ENCODE measurements at regions not wholly inside any gene's neighbourhood (a gene's known extent, or its start where the extent isn't known, plus 50 kb on each side); places are given as distances from the start of the nearest gene placed in this dataset.
"Not testable (repeated sequence)": the region's sequence is repeated elsewhere in the genome, so short reads cannot be mapped to it uniquely, and the experiment has no call there.

GRCh38 chr1:87410776-87411480, 82.2 kb downstream of the LMO4 start:
- Histone ChIP-seq H3K4me3 (ENCODE audit: insufficient read depth in 1 of 2, low read depth in 1 of 2, low read length in 2 of 2) (no peak overlapping the region), H3K79me1 (replicated peaks; ENCODE audit: low read length, poor library complexity, severe bottlenecking) (no peaks in the 10 kb centered on the region), H3K9me3 (ENCODE audit: control insufficient read depth, low read length) (no peaks in the 10 kb centered on the region), H3K4ac (ENCODE audit: low read depth in 1 of 2, low read length in 2 of 2) (no peak overlapping the region), H2AK5ac (ENCODE audit: low read length, severe bottlenecking) (no peak overlapping the region), H2BK15ac (ENCODE audit: low read depth, poor library complexity, severe bottlenecking) (peak overlapping the region; percentile 67), H2AFZ (ENCODE audit: low read depth, low read length) (no peak overlapping the region), H3K36me3 (ENCODE audit: control insufficient read depth in 1 of 2, insufficient read depth in 2 of 2, low read depth in 1 of 2, low read length in 2 of 2) (no peaks in the 10 kb centered on the region), H3K4me1 (ENCODE audit: control insufficient read depth, insufficient read depth, low read depth, low read length) (no peaks in the 10 kb centered on the region), H3K18ac (ENCODE audit: low read depth in 1 of 2, low read length in 2 of 2) (no peak overlapping the region), H2BK12ac (ENCODE audit: low read length in 2 of 2) (no peak overlapping the region), H3K4me2 (ENCODE audit: low read length, poor library complexity, severe bottlenecking) (no peak overlapping the region), H2BK5ac (ENCODE audit: low read depth, low read length, poor library complexity, severe bottlenecking) (no peak overlapping the region), H3K27ac (ENCODE audit: low read length, poor library complexity, severe bottlenecking) (no peak overlapping the region), H3K9ac (ENCODE audit: low read length) (no peak overlapping the region), H4K8ac (ENCODE audit: low read length) (no peak overlapping the region), H3K14ac (ENCODE audit: low read length in 2 of 2) (no peak overlapping the region), H3K23ac (ENCODE audit: low read length in 2 of 2) (no peak overlapping the region), H3K27me3 (ENCODE audit: control insufficient read depth in 1 of 2, insufficient read depth in 1 of 2, low read length in 2 of 2) (no peaks in the 10 kb centered on the region), H2BK120ac (ENCODE audit: low read depth, low read length) (no peak overlapping the region), H4K91ac (ENCODE audit: low read length) (no peak overlapping the region)
- DNase-seq: peak; percentile 27
- 65% methylated on average over 2 of the region's 3 CpGs for WGBS

GRCh38 chr1:87413846-87414245, 85.2 kb downstream of the LMO4 start:
- not testable (repeated sequence) for H3K4ac ChIP-seq (ENCODE audit: low read depth in 1 of 2, low read length in 2 of 2); H2BK120ac ChIP-seq (ENCODE audit: low read depth, low read length); H3K4me3 ChIP-seq (ENCODE audit: insufficient read depth in 1 of 2, low read depth in 1 of 2, low read length in 2 of 2); H3K27me3 ChIP-seq (ENCODE audit: control insufficient read depth in 1 of 2, insufficient read depth in 1 of 2, low read length in 2 of 2); H3K18ac ChIP-seq (ENCODE audit: low read depth in 1 of 2, low read length in 2 of 2); H3K4me2 ChIP-seq (ENCODE audit: low read length, poor library complexity, severe bottlenecking); H3K79me1 ChIP-seq (replicated peaks; ENCODE audit: low read length, poor library complexity, severe bottlenecking); H2BK12ac ChIP-seq (ENCODE audit: low read length in 2 of 2); H4K91ac ChIP-seq (ENCODE audit: low read length); H3K9ac ChIP-seq (ENCODE audit: low read length); H4K8ac ChIP-seq (ENCODE audit: low read length); H3K9me3 ChIP-seq (ENCODE audit: control insufficient read depth, low read length); H3K23ac ChIP-seq (ENCODE audit: low read length in 2 of 2); H2AK5ac ChIP-seq (ENCODE audit: low read length, severe bottlenecking); H2AFZ ChIP-seq (ENCODE audit: low read depth, low read length); H3K14ac ChIP-seq (ENCODE audit: low read length in 2 of 2); H3K27ac ChIP-seq (ENCODE audit: low read length, poor library complexity, severe bottlenecking); H3K4me1 ChIP-seq (ENCODE audit: control insufficient read depth, insufficient read depth, low read depth, low read length); H2BK5ac ChIP-seq (ENCODE audit: low read depth, low read length, poor library complexity, severe bottlenecking); H2BK15ac ChIP-seq (ENCODE audit: low read depth, poor library complexity, severe bottlenecking); H3K36me3 ChIP-seq (ENCODE audit: control insufficient read depth in 1 of 2, insufficient read depth in 2 of 2, low read depth in 1 of 2, low read length in 2 of 2); DNase-seq
- WGBS: 91% methylated on average over 1 of the region's 2 CpGs

- Histone ChIP-seq H3K27me3 (ENCODE audit: control insufficient read depth in 1 of 2, insufficient read depth in 1 of 2, low read length in 2 of 2) (no peaks in the 10 kb centered on the region), H3K27ac (ENCODE audit: low read length, poor library complexity, severe bottlenecking) (no peak overlapping the region), H3K4me3 (ENCODE audit: insufficient read depth in 1 of 2, low read depth in 1 of 2, low read length in 2 of 2) (no peak overlapping the region), H3K18ac (ENCODE audit: low read depth in 1 of 2, low read length in 2 of 2) (no peak overlapping the region), H3K9me3 (ENCODE audit: control insufficient read depth, low read length) (no peaks in the 10 kb centered on the region), H3K4me2 (ENCODE audit: low read length, poor library complexity, severe bottlenecking) (no peak overlapping the region), H3K79me1 (replicated peaks; ENCODE audit: low read length, poor library complexity, severe bottlenecking) (no peaks in the 10 kb centered on the region), H2BK5ac (ENCODE audit: low read depth, low read length, poor library complexity, severe bottlenecking) (no peak overlapping the region), H2BK12ac (ENCODE audit: low read length in 2 of 2) (no peak overlapping the region), H3K14ac (ENCODE audit: low read length in 2 of 2) (no peak overlapping the region), H3K36me3 (ENCODE audit: control insufficient read depth in 1 of 2, insufficient read depth in 2 of 2, low read depth in 1 of 2, low read length in 2 of 2) (no peaks in the 10 kb centered on the region), H4K8ac (ENCODE audit: low read length) (no peak overlapping the region), H2BK15ac (ENCODE audit: low read depth, poor library complexity, severe bottlenecking) (no peak overlapping the region), H3K4me1 (ENCODE audit: control insufficient read depth, insufficient read depth, low read depth, low read length) (no peaks in the 10 kb centered on the region), H3K23ac (ENCODE audit: low read length in 2 of 2) (no peak overlapping the region), H4K91ac (ENCODE audit: low read length) (no peak overlapping the region), H2AK5ac (ENCODE audit: low read length, severe bottlenecking) (no peak overlapping the region), H2BK120ac (ENCODE audit: low read depth, low read length) (no peak overlapping the region), H3K4ac (ENCODE audit: low read depth in 1 of 2, low read length in 2 of 2) (no peak overlapping the region), H2AFZ (ENCODE audit: low read depth, low read length) (no peak overlapping the region), H3K9ac (ENCODE audit: low read length) (no peak overlapping the region)
- 90% methylated on average over 3 of the region's 3 CpGs for WGBS
- DNase-seq: no peak
Measured at GRCh38 chr1:87418048-87418447, 89.4 kb downstream of the LMO4 start.

- H3K79me1 ChIP-seq (replicated peaks; ENCODE audit: low read length, poor library complexity, severe bottlenecking): no peaks in the 10 kb centered on the region
- H2BK120ac ChIP-seq (ENCODE audit: low read depth, low read length): no peak overlapping the region
- no peak overlapping the region for H2AK5ac ChIP-seq (ENCODE audit: low read length, severe bottlenecking)
- H3K4me3 ChIP-seq (ENCODE audit: insufficient read depth in 1 of 2, low read depth in 1 of 2, low read length in 2 of 2): no peak overlapping the region
- H3K9ac ChIP-seq (ENCODE audit: low read length): no peak overlapping the region
- H4K8ac ChIP-seq (ENCODE audit: low read length): no peak overlapping the region
- H3K18ac ChIP-seq (ENCODE audit: low read depth in 1 of 2, low read length in 2 of 2): no peak overlapping the region
- H3K23ac ChIP-seq (ENCODE audit: low read length in 2 of 2): no peak overlapping the region
- DNase-seq: no peak
- H3K4ac ChIP-seq (ENCODE audit: low read depth in 1 of 2, low read length in 2 of 2): no peak overlapping the region
- H3K27me3 ChIP-seq (ENCODE audit: control insufficient read depth in 1 of 2, insufficient read depth in 1 of 2, low read length in 2 of 2): no peaks in the 10 kb centered on the region
- no peak overlapping the region for H2BK15ac ChIP-seq (ENCODE audit: low read depth, poor library complexity, severe bottlenecking)
- no peaks in the 10 kb centered on the region for H3K4me1 ChIP-seq (ENCODE audit: control insufficient read depth, insufficient read depth, low read depth, low read length)
- H3K4me2 ChIP-seq (ENCODE audit: low read length, poor library complexity, severe bottlenecking): no peak overlapping the region
- H4K91ac ChIP-seq (ENCODE audit: low read length): no peak overlapping the region
- no peak overlapping the region for H2BK12ac ChIP-seq (ENCODE audit: low read length in 2 of 2)
- no peaks in the 10 kb centered on the region for H3K9me3 ChIP-seq (ENCODE audit: control insufficient read depth, low read length)
- no peak overlapping the region for H3K27ac ChIP-seq (ENCODE audit: low read length, poor library complexity, severe bottlenecking)
- H3K36me3 ChIP-seq (ENCODE audit: control insufficient read depth in 1 of 2, insufficient read depth in 2 of 2, low read depth in 1 of 2, low read length in 2 of 2): no peaks in the 10 kb centered on the region
- no peak overlapping the region for H2AFZ ChIP-seq (ENCODE audit: low read depth, low read length)
- no peak overlapping the region for H3K14ac ChIP-seq (ENCODE audit: low read length in 2 of 2)
- H2BK5ac ChIP-seq (ENCODE audit: low read depth, low read length, poor library complexity, severe bottlenecking): no peak overlapping the region
Measured at GRCh38 chr1:87421809-87422208, 93.1 kb downstream of the LMO4 start.
